ENCODE measurements at regions not wholly inside any gene's neighbourhood (a gene's known extent, or its start where the extent isn't known, plus 50 kb on each side); places are given as distances from the start of the nearest gene placed in this dataset.
"Not testable (repeated sequence)": the region's sequence is repeated elsewhere in the genome, so short reads cannot be mapped to it uniquely, and the experiment has no call there.

DNA sequence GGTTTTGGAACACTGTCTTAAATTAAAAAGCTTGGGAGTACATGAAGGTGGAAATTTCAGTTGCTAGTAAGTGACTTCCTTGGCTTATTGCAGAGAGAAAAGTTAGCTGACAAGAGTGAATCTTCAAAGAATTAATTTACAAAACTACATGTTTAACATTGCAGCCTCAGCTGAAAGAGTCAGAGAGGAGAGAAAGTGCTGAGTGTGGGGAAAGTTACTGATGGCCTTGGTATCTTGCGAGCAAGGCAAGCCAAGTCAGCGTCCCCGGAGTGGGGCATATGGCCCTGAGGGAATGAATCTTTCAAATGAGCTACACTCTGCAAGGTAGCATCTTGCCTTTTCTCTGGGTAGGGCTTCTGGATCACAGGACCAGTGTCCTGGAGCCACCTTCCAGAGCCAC, 131.3 kb downstream of the LPIN1 start:
- peaks cover 4% of the 10 kb centered on the region for H3K4me1 ChIP-seq (replicated peaks)
- H3K9me3 ChIP-seq (replicated peaks): no peaks in the 10 kb centered on the region
- no peaks in the 10 kb centered on the region for H3K36me3 ChIP-seq
- H3K27me3 ChIP-seq (replicated peaks): no peaks in the 10 kb centered on the region
- no peak overlapping the region for H3K4me3 ChIP-seq
- H3K27ac ChIP-seq: no peak overlapping the region
- DNase-seq (ENCODE audit: low read depth in 1 of 2, low spot score in 2 of 2): peak in 1 of 2 experiments; percentile 17

DNA sequence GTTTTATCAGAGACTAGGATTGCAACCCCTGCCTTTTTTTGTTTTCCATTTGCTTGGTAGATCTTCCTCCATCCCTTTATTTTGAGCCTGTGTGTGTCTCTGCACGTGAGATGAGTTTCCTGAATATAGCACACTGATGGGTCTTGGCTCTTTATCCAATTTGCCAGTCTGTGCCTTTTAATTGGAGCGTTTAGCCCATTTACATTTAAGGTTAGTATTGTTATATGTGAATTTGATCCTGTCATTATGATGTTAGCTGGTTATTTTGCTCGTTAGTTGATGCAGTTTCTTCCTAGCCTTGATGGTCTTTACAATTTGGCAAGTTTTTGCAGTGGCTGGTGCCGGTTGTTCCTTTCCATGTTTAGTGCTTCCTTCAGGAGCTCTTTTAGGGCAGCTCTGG, 138.8 kb downstream of the LPIN1 start:
- H3K9me3 ChIP-seq (replicated peaks); DNase-seq (ENCODE audit: low read depth in 1 of 2, low spot score in 2 of 2): not testable (repeated sequence)

GRCh38 chr2:11886899-11887298, 140.5 kb downstream of the LPIN1 start:
- not testable (repeated sequence) for H3K9me3 ChIP-seq (replicated peaks); H3K27ac ChIP-seq; DNase-seq (ENCODE audit: low read depth in 1 of 2, low spot score in 2 of 2)

More for the DNA sequence above, 138.8 kb downstream of the LPIN1 start:
- H3K4me3 ChIP-seq; H3K27me3 ChIP-seq (replicated peaks); H3K27ac ChIP-seq; H3K36me3 ChIP-seq; H3K4me1 ChIP-seq (replicated peaks): not testable (repeated sequence)

DNA sequence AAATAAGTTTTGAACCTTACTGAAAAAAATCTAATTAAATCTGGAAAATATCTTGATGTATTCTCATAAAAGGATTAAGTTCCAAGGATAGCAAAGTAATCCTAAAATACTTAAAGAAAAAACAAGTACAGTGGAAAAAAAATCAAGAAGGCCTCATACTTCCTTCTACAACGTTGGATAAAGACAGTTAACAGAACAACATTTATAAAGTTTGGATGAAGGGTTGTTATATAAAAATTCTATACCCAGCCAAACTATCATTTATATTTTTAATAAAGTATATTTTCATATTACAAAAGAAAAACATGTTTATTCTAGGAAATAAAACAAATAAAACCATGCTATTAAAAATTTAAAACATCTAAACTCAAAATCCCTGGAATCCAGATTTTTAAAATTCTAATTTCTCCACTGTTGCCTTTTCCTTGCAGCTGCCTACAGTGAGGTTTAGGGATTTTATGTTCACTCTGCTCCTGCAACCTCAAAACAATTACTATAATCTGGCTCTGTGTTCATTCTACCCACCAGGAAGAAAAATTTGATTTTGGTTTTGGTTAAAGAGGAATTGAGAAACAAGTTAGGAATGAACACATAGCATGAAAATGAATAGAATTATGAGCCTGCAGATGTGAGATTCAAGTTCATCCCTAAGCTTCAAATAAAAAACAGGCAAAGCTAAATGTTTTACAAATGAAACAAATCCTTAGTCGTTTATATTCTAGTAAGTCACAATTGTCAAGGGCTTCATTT, 142.8 kb downstream of the LPIN1 start:
- Histone ChIP-seq H3K4me3 (no peak overlapping the region), H3K9me3 (replicated peaks) (no peaks in the 10 kb centered on the region; the same call in none of the 2 replicates), H3K4me1 (replicated peaks) (no peaks in the 10 kb centered on the region), H3K36me3 (no peaks in the 10 kb centered on the region), H3K27me3 (replicated peaks) (no peaks in the 10 kb centered on the region), H3K27ac (no peak overlapping the region)
- no peak for DNase-seq (ENCODE audit: low read depth in 1 of 2, low spot score in 2 of 2)

More at GRCh38 chr2:11886899-11887298, 140.5 kb downstream of the LPIN1 start:
- not testable (repeated sequence) for H3K4me1 ChIP-seq (replicated peaks); H3K36me3 ChIP-seq; H3K27me3 ChIP-seq (replicated peaks); H3K4me3 ChIP-seq

GRCh38 chr2:11889854-11890253, 143.4 kb downstream of the LPIN1 start:
- H3K27me3 ChIP-seq (replicated peaks): no peaks in the 10 kb centered on the region
- DNase-seq (ENCODE audit: low read depth in 1 of 2, low spot score in 2 of 2): no peak
- H3K4me3 ChIP-seq: no peak overlapping the region
- no peaks in the 10 kb centered on the region for H3K36me3 ChIP-seq
- H3K9me3 ChIP-seq (replicated peaks): no peaks in the 10 kb centered on the region; the same call in none of the 2 replicates
- no peak overlapping the region for H3K27ac ChIP-seq
- H3K4me1 ChIP-seq (replicated peaks): no peaks in the 10 kb centered on the region

DNA sequence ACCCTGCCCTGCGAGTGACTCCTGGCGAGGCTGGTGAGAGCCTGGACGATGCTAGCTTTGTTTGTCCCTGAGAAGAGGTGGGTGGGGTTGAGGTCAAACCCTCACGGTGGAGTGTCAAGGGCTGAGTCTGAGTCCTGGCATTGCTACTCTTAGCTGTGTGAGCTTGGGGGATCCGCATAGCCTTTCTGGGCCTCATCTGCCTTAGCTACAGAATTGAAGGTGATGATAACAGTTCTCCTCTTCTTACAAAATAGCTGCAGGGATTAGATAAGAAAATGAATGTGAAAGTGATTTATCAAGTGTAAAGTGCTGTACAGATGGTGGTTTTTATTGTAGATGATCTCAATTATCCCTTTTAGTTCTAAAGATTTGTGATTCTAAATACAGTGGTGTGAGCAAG, 144.6 kb downstream of the LPIN1 start:
- no peaks in the 10 kb centered on the region; the same call in none of the 2 replicates for H3K9me3 ChIP-seq (replicated peaks)
- H3K4me3 ChIP-seq: no peak overlapping the region
- DNase-seq (ENCODE audit: low read depth in 1 of 2, low spot score in 2 of 2): peak in 1 of 2 experiments; percentile 10
- H3K27me3 ChIP-seq (replicated peaks): no peaks in the 10 kb centered on the region
- H3K36me3 ChIP-seq: no peaks in the 10 kb centered on the region
- no peak overlapping the region for H3K27ac ChIP-seq
- H3K4me1 ChIP-seq (replicated peaks): no peaks in the 10 kb centered on the region

- H3K27ac ChIP-seq: no peak overlapping the region
- H3K36me3 ChIP-seq: no peaks in the 10 kb centered on the region
- no peaks in the 10 kb centered on the region for H3K27me3 ChIP-seq (replicated peaks)
- no peaks in the 10 kb centered on the region for H3K4me1 ChIP-seq (replicated peaks)
- no peak overlapping the region for H3K4me3 ChIP-seq
- peak in 1 of 2 experiments; percentile 14 for DNase-seq (ENCODE audit: low read depth in 1 of 2, low spot score in 2 of 2)
- no peaks in the 10 kb centered on the region; the same call in none of the 2 replicates for H3K9me3 ChIP-seq (replicated peaks)
These were observed 145.4 kb downstream of the LPIN1 start for GRCh38 chr2:11891671-11892440.

GRCh38 chr2:11896386-11896785, 150.0 kb downstream of the LPIN1 start:
- no peaks in the 10 kb centered on the region for H3K36me3 ChIP-seq
- DNase-seq (ENCODE audit: low read depth in 1 of 2, low spot score in 2 of 2): peak in 1 of 2 experiments; percentile 16
- peaks cover 5% of the 10 kb centered on the region; the same call in 1 of the 2 replicates for H3K4me1 ChIP-seq (replicated peaks)
- no peak overlapping the region for H3K27ac ChIP-seq
- H3K9me3 ChIP-seq (replicated peaks): no peaks in the 10 kb centered on the region
- no peak overlapping the region for H3K4me3 ChIP-seq
- H3K27me3 ChIP-seq (replicated peaks): no peaks in the 10 kb centered on the region

DNA sequence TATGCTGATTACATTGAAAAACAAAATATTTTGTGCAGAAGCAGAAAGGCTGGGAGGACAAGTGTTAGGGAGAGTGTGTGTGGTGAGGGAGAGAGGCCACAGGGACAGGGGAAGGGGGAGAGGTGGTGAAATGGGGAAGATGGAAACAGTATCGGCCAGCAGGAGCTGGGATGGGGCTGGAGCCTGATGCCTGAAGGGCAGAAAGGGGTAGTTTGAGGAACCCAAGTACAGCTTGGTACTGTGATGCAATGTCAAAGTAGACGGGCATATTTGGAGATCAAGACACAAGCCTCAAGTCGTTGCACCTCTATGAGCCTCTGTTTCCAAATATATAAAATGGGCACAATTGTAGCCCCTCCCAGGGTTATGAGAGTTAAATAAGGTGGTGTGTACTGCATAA, 152.1 kb downstream of the LPIN1 start:
- no peak overlapping the region for H3K27ac ChIP-seq
- H3K9me3 ChIP-seq (replicated peaks): no peaks in the 10 kb centered on the region
- no peaks in the 10 kb centered on the region for H3K36me3 ChIP-seq
- no peak overlapping the region for H3K4me3 ChIP-seq
- no peaks in the 10 kb centered on the region for H3K27me3 ChIP-seq (replicated peaks)
- H3K4me1 ChIP-seq (replicated peaks): peaks cover 5% of the 10 kb centered on the region; the same call in 1 of the 2 replicates
- DNase-seq (ENCODE audit: low read depth in 1 of 2, low spot score in 2 of 2): no peak

GRCh38 chr2:11899264-11899818, 152.9 kb downstream of the LPIN1 start:
- H3K4me3 ChIP-seq: no peak overlapping the region
- no peaks in the 10 kb centered on the region for H3K27me3 ChIP-seq (replicated peaks)
- peaks cover 5% of the 10 kb centered on the region; the same call in 1 of the 2 replicates for H3K4me1 ChIP-seq (replicated peaks)
- H3K9me3 ChIP-seq (replicated peaks): no peaks in the 10 kb centered on the region
- no peak overlapping the region for H3K27ac ChIP-seq
- no peaks in the 10 kb centered on the region for H3K36me3 ChIP-seq
- peak; percentile 22 to 44 for DNase-seq (ENCODE audit: low read depth in 1 of 2, low spot score in 2 of 2)

GRCh38 chr2:11900891-11901290, 154.5 kb downstream of the LPIN1 start:
- H3K27ac ChIP-seq; H3K4me1 ChIP-seq (replicated peaks); H3K27me3 ChIP-seq (replicated peaks); H3K9me3 ChIP-seq (replicated peaks); H3K4me3 ChIP-seq; H3K36me3 ChIP-seq: not testable (repeated sequence)
- DNase-seq (ENCODE audit: low read depth in 1 of 2, low spot score in 2 of 2): peak in 1 of 2 experiments; percentile 34

GRCh38 chr2:11901351-11902069, 155.1 kb downstream of the LPIN1 start:
- H3K4me3 ChIP-seq: no peak overlapping the region
- H3K27ac ChIP-seq: no peak overlapping the region
- H3K36me3 ChIP-seq: no peaks in the 10 kb centered on the region
- H3K27me3 ChIP-seq (replicated peaks): no peaks in the 10 kb centered on the region
- no peaks in the 10 kb centered on the region for H3K9me3 ChIP-seq (replicated peaks)
- H3K4me1 ChIP-seq (replicated peaks): peaks cover 5% of the 10 kb centered on the region; the same call in 1 of the 2 replicates
- DNase-seq (ENCODE audit: low read depth in 1 of 2, low spot score in 2 of 2): peak in 1 of 2 experiments; percentile 28

- H3K9me3 ChIP-seq (replicated peaks): no peaks in the 10 kb centered on the region
- no peaks in the 10 kb centered on the region for H3K27me3 ChIP-seq (replicated peaks)
- no peaks in the 10 kb centered on the region for H3K36me3 ChIP-seq
- DNase-seq (ENCODE audit: low read depth in 1 of 2, low spot score in 2 of 2): peak in 1 of 2 experiments; percentile 7
- peaks cover 5% of the 10 kb centered on the region; the same call in 1 of the 2 replicates for H3K4me1 ChIP-seq (replicated peaks)
- no peak overlapping the region for H3K4me3 ChIP-seq
- H3K27ac ChIP-seq: no peak overlapping the region
These were observed 156.7 kb downstream of the LPIN1 start for GRCh38 chr2:11903085-11903606.
